GM18519 (cell line): ENCODE measurements at regions not wholly inside any gene's neighbourhood (a gene's known extent, or its start where the extent isn't known, plus 50 kb on each side); places are given as distances from the start of the nearest gene placed in this dataset.
"Not testable (repeated sequence)": the region's sequence is repeated elsewhere in the genome, so short reads cannot be mapped to it uniquely, and the experiment has no call there.

Experiments used
- ATAC-seq: cut with Tn5 transposase; IDR thresholded peaks from one replicate; pipeline ENCODE4 v1.9.1; 2021; ENCODE audit warnings: mild to moderate bottlenecking, moderate library complexity; ENCODE audit not compliant: unreplicated experiment, low FRiP score

- ATAC-seq, result no peak
Observed at GRCh38 chr21:20010691-20011200, 987.5 kb upstream of the NCAM2 start.

DNA sequence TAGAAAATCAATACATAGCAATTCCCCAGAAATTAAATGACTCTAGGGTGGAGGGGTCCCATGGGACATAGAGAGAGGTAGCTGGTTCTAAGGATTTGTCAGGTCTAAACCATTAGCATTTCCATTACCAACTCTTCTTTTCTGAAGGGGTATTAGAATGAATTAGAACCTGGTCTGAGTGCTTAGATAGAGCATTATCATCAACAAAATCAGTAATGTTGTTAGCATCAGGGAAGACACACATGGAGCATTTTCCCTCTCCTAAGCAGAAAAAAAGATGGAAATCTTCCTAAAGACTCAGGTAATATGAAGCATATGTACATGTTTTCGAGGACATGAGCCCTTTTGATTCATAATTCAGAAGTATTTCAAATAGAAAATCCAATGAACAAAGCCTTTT lies 984.4 kb upstream of the NCAM2 start:
- ATAC-seq, result no peak

DNA sequence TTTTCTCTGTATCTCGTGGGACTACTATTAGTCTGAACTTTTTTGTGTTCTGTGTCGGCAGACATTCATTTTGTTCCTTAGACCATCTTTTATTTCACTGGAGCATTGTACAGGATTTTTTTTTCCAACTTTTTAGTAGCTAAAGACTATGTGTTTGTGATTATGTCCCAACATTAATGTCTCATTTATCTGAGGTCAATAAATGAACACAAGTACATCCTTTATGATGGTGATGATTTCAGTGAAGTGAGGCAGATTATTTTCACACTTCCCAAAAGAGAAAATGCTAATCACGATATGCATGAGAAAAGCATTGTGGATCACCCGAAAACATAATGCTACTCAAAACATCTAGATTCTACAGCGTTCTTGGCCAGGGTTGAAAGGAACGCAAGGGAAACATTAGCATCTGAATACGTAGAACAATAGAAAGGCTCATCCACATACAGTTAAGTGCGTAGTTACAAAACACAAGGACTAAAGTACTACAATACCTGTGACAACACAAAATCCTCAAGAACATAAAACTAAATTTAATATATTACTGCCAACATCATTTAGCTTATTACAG lies 981.7 kb upstream of the NCAM2 start:
- ATAC-seq, result no peak

DNA sequence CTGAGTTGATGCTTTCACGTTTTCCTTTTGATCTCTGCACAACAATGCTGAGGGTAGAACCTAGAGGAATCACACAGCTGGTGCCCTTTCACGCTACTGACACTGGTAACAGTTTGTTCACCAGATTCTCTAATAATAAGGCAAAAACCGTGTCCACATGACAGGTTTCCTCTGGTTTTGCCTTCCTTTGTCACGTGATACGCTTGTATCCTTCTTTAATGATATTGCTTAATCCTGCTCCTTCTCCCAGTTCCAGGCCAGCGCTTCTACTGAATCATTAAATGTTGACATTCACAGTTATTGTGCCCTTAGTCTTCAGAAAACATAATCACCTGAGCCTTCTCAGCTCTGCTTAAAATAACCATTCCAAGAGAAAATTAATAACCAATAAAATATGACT lies 978.2 kb upstream of the NCAM2 start:
- ATAC-seq, result no peak

DNA sequence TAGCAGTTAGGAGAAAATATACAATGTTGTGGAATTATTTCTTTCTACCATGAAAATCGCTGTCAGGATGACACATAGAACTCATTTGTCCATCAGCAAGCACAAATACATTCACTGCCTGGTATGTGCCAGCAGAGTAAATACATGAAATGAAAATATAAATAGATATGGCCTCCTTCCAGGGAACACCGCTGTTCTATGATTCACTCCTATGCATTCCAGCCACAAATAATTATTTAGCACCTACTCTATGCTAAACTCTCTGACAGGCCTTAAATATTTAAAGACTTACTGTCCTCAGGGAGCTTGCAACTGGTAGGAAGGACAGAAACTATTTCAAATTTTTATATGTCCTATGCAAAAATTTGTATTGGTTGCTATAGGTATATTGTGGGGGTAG lies 975.0 kb upstream of the NCAM2 start:
- no peak for ATAC-seq

- no peak for ATAC-seq
Observed at GRCh38 chr21:20024741-20025140, 973.5 kb upstream of the NCAM2 start.

DNA sequence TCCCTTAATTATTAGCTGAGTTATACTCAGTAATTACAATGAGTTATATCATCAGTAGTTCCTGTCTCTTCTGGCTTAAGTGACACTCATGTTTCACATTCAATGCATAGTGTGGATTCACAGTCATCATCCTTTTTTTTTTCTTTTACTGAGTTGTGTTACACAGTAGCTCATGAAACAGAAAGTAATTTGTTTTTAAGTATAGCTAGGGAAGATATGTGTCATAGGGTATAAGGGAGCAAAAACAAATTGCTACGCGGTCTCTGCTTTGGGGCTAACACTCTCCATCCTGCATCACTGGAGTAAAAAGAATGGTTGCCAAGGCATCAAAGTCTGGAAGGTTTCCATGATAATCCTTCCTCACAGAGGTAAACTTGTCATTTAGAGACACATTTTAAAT lies 971.7 kb upstream of the NCAM2 start:
- ATAC-seq, result no peak

- ATAC-seq, result no peak
Observed at GRCh38 chr21:20030390-20030789, 967.8 kb upstream of the NCAM2 start.

GRCh38 chr21:20031807-20032206 lies 966.4 kb upstream of the NCAM2 start:
- no peak for ATAC-seq

DNA sequence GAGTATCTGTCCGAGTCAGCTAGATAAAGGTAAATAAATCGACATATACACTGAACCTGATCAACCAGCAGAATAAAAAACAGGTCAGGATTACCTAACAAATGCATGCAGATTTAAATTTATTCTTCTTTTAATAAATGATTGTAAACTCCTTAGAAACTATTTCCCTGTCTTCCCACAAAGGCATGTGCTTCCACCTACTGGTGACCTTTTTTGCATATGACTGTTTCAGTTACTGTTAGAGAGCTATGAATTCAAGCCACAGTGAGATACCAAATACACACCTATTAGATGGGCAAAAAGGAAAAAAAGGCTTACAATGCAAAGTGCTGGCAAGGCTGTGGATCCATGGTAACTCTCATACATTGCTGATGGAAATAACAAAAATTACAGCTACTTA lies 957.4 kb upstream of the NCAM2 start:
- ATAC-seq, result no peak

DNA sequence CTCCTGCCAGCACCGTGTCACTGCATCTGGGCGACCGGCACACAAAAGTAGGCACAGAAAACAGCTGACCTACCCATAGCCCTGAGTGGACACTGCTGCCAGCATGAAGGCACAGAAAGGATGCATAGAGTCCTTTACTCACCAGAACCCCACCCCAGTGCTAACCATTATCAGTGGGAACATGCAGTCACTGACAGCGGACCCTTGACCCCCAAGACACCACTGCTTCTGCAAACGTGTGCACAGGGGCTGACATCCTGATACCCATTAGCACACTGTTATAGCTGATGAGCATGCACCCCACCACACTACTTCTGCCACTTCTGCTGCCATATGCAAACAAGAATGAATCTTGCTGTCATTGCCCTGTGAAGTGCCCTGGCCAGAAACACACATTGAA lies 953.0 kb upstream of the NCAM2 start:
- no peak for ATAC-seq

GRCh38 chr21:20048130-20048837 lies 949.9 kb upstream of the NCAM2 start:
- ATAC-seq, result not testable (repeated sequence)

- no peak for ATAC-seq
Observed at GRCh38 chr21:20083336-20083735, 914.9 kb upstream of the NCAM2 start.

- no peak for ATAC-seq
Observed at GRCh38 chr21:20083925-20084324, 914.3 kb upstream of the NCAM2 start.

DNA sequence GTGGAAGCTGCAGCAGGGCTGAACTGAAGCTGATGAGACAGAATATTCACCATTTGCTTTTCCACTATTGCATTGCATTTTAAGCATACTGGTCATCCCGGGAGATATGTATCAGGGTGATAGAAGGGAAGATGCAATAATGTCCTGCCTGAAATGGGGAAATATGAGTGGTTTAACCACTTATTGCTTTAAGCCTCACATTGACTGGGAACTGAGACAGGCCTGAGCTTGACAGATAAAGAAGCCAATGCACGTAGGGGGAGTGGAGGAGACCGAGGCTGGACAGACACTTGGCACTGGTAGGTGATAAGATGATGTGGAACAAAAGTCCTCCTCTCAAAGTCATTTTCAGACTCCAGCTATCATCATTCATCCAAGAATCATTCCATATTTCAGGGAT lies 911.7 kb upstream of the NCAM2 start:
- no peak for ATAC-seq

DNA sequence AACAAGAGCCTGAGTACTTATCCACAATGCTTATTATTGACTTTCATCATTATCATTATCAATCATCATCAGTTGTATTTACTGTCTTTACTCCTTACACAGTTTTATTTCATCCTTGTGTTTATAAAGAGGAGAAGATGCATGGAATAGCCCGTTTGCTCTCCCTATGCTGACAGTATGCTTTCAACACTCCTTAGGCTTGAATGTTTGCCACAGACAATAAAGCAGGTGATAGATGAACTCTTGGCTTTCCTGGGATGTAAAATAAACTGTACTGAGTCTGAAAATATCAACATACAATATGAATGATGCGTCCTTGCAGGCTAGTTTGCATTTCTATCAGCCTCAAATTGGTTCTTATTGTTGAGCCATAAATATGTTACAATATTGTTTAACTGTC lies 891.8 kb upstream of the NCAM2 start:
- no peak for ATAC-seq

- no peak for ATAC-seq
Observed at GRCh38 chr21:20108016-20108415, 890.2 kb upstream of the NCAM2 start.

- no peak for ATAC-seq
Observed at GRCh38 chr21:20108976-20109540, 889.2 kb upstream of the NCAM2 start.

- ATAC-seq, result no peak
Observed at GRCh38 chr21:20110368-20110767, 887.8 kb upstream of the NCAM2 start.

GRCh38 chr21:20151741-20152140 lies 846.5 kb upstream of the NCAM2 start:
- no peak for ATAC-seq

GRCh38 chr21:20163167-20163566 lies 835.0 kb upstream of the NCAM2 start:
- no peak for ATAC-seq

GRCh38 chr21:20167059-20167458 lies 831.1 kb upstream of the NCAM2 start:
- ATAC-seq, result no peak
